Heart right ventricle (tissue), 16 donors: ENCODE measurements at regions not wholly inside any gene's neighbourhood (a gene's known extent, or its start where the extent isn't known, plus 50 kb on each side); places are given as distances from the start of the nearest gene placed in this dataset.

Experiments used
- ATAC-seq, 8 donors: fragments of 200-7000 bp; cut with Tn5 transposase; one replicate each; pipeline ENCODE4 v1.9.1; 2020; ENCODE audit warnings: mild to moderate bottlenecking in 8 of 8, moderate library complexity in 8 of 8, moderate number of reproducible peaks in 1 of 8
- DNase-seq, 2 donors: peaks; one replicate each; pipeline ENCODE4 v3.0.0-alpha.2; 2020
- H3K27ac ChIP-seq, 10 donors: fragments of 200-600 bp; sonication (generic) in 2 of 10; one replicate each; pipeline versions ENCODE4 v1.5.0 to v1.8.0; 2020 to 2022; ENCODE audit warnings: mild to moderate bottlenecking in 3 of 10
- H3K27me3 ChIP-seq, 7 donors: fragments of 200-600 bp; one replicate each; pipeline ENCODE4 v1.8.0; 2021 to 2022; ENCODE audit warnings: mild to moderate bottlenecking in 2 of 7
- H3K36me3 ChIP-seq, 9 donors: fragments of 200-600 bp; sonication (generic) in 1 of 9; one replicate each; pipeline versions ENCODE4 v1.5.0 to v1.8.0; 2020 to 2022; ENCODE audit warnings: mild to moderate bottlenecking in 2 of 9
- H3K4me1 ChIP-seq, 9 donors: fragments of 200-600 bp; sonication (generic) in 1 of 9; one replicate each; pipeline versions ENCODE4 v1.5.0 to v1.8.0; 2020 to 2022; ENCODE audit warnings: mild to moderate bottlenecking in 4 of 9
- H3K4me3 ChIP-seq, 10 donors: fragments of 200-600 bp; sonication (generic) in 2 of 10; one replicate each; pipeline versions ENCODE4 v1.5.0 to v1.8.0; 2020 to 2022; ENCODE audit warnings: mild to moderate bottlenecking in 7 of 10, moderate library complexity in 2 of 10
- H3K9me3 ChIP-seq, 11 donors: fragments of 200-600 bp in 10 of 11; sonication (generic) in 2 of 11; one replicate each; pipeline versions ENCODE4 v1.5.0 to v1.8.0; 2013 to 2022; ENCODE audit warnings: mild to moderate bottlenecking in 2 of 11, control low read depth in 1 of 11, moderate library complexity in 1 of 11
- whole genome bisulfite sequencing, 2 donors: extraction: QIAGEN DNeasy Blood & Tissue Kit; methylation state at CpG; one replicate each; pipeline ENCODE4 v1.1.7; 2013; ENCODE audit warnings: inconsistent platforms in 1 of 2; 5-methylcytosine and 5-hydroxymethylcytosine counted together
- intact Hi-C, 10 donors: fragments of 100-400 bp; cut with DNase I; formaldehyde crosslinking; loops; one replicate each; pipeline versions ENCODE4 v1.11.1 to v1.14.2; 2022
- TF ChIP-seq, protein P1 (sequence below), 9 donors: fragments of 200-600 bp; sonication (generic) in 2 of 9; IDR thresholded peaks; one replicate each; pipeline versions ENCODE4 v1.5.0 to v1.8.0; 2021 to 2022; ENCODE audit warnings: antibody characterized with exemption in 9 of 9, mild to moderate bottlenecking in 5 of 9, moderate library complexity in 1 of 9
- donor health status: Arrhythmogenic right ventricular cardiomyopathy.
- donor health status: ischemic (EF 13 %, LVEDD 7.1; RV severe dilation, severe dysfunction).
- donor health status: healthy with polysubstance abuse.
- donor health status: DM: no; HTN: yes; CAD: no.
- donor health status: DM: no; HTN: no; CAD: no.
- donor health status: ischemic (EF 25% LVEDD 6.9; RV normal size, moderate dysfunction).
- donor health status: ischemic (EF 25% LVEDD 5.7; RV mildly dilated, moderate dysfunction).
- donor health status: healthy.
- donor health status: DM: yes; HTN: yes; CAD: no.
- donor health status: Ischemic cardiomyopathy.
- donor health status: ischemic (EF 35%, LVEDD 5.7; RV mildly dilated, moderate dysfunction).
- donor health status: nonischemic (EF 11% LVEDD 7.7; RV severe dilation, severe dysfunction).
- donor health status: DM: yes; HTN: yes; CAD: no.
- donor health status: PGD.
- donor health status: ischemic (EF 29% LVEDD 5.4; RV normal size, mild dysfunction).
- donor health status: nonischemic (EF 23%, LVEDD 6.1; RV moderate dilation, normal function).

DNA sequence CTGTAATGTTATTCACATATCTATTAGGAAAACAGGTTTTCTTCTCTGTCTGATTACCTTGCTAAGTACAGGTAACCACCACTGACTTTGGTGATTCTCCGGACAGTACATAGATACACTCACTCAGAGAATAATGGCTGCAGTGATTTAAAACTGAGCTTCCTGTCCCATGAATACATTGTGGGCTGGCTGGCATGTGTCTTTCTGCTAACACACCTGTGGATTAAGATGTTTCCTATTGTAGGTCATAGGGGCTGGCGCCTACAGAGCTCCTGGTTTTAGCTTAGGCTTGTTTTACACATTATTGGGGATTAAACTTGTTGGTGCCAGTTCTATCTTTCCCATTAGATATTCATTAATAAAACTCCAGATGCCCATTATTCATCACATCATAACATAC lies 102.7 kb upstream of the MEIS2 start:
- DNase-seq (no peak), ATAC-seq (no peak)
- Histone ChIP-seq H3K9me3 (no peaks in the 10 kb centered on the region), H3K4me3 (no peak overlapping the region), H3K36me3 (no peaks in the 10 kb centered on the region), H3K27me3 (no peaks in the 10 kb centered on the region), H3K4me1 (no peaks in the 10 kb centered on the region), H3K27ac (no peak overlapping the region)
- intact Hi-C loops, result no loop called here
- WGBS, 2 donors, result 91 to 97% methylated on average over 2 of the region's 2 CpGs
- TF ChIP-seq, protein P1, sequence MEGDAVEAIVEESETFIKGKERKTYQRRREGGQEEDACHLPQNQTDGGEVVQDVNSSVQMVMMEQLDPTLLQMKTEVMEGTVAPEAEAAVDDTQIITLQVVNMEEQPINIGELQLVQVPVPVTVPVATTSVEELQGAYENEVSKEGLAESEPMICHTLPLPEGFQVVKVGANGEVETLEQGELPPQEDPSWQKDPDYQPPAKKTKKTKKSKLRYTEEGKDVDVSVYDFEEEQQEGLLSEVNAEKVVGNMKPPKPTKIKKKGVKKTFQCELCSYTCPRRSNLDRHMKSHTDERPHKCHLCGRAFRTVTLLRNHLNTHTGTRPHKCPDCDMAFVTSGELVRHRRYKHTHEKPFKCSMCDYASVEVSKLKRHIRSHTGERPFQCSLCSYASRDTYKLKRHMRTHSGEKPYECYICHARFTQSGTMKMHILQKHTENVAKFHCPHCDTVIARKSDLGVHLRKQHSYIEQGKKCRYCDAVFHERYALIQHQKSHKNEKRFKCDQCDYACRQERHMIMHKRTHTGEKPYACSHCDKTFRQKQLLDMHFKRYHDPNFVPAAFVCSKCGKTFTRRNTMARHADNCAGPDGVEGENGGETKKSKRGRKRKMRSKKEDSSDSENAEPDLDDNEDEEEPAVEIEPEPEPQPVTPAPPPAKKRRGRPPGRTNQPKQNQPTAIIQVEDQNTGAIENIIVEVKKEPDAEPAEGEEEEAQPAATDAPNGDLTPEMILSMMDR (IDR thresholded peaks at IDR 0.05), result no peak

DNA sequence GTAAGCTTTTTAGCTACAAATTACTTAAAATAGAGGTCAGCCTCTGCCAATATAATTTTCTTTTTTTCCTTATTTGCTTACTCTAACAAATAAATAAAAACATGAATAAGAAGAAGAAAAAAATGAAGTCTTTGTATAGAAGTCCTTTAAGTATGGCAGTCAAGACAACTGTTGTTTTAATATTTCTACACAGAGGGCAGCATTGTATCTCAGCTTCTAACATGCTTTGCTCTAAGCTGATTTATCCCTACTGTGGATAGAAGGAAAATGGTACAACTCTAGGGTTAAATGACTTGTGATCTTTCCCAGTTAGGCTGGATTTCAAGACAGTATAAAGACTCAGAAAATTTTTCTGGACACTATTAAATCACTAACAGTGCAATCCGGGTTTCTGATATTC lies 104.3 kb upstream of the MEIS2 start:
- Histone ChIP-seq H3K27ac (no peak overlapping the region), H3K4me1 (no peaks in the 10 kb centered on the region), H3K9me3 (no peaks in the 10 kb centered on the region), H3K27me3 (no peaks in the 10 kb centered on the region), H3K4me3 (no peak overlapping the region), H3K36me3 (no peaks in the 10 kb centered on the region)
- no peak for DNase-seq
- TF ChIP-seq, protein P1 (IDR thresholded peaks at IDR 0.05), result peak in 1 of 9 donors; percentile 19
- intact Hi-C loops, result no loop called here
- no peak for ATAC-seq
- 88 to 89% methylated on average over 1 of the region's 1 CpG for WGBS, 2 donors

DNA sequence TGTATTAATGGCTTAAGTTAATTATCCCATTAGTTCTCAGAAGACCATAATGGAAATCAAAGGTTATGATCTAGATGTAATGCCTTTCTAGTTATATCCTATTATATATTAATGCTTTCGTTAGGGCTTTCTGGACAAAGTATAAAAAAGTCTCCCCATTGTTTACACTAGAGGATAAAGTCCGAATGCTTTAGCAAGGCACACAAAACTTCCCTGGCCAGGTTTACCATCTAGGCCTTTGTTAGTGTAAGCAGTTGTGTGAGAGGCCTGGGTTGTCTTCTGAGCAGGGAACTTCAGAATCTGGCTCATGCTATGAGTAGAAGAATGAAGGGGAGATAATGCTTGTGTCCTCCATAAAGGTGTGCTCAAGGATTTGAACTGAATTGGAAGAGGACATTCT lies 106.3 kb upstream of the MEIS2 start:
- DNase-seq (no peak), ATAC-seq (no peak)
- TF ChIP-seq, protein P1 (IDR thresholded peaks at IDR 0.05), result no peak
- Histone ChIP-seq H3K4me3 (no peak overlapping the region), H3K27me3 (no peaks in the 10 kb centered on the region), H3K9me3 (no peaks in the 10 kb centered on the region), H3K4me1 (no peaks in the 10 kb centered on the region), H3K36me3 (no peaks in the 10 kb centered on the region), H3K27ac (no peak overlapping the region)
- WGBS, 2 donors, result 86 to 92% methylated on average over 2 of the region's 2 CpGs
- intact Hi-C loops, result no loop called here

DNA sequence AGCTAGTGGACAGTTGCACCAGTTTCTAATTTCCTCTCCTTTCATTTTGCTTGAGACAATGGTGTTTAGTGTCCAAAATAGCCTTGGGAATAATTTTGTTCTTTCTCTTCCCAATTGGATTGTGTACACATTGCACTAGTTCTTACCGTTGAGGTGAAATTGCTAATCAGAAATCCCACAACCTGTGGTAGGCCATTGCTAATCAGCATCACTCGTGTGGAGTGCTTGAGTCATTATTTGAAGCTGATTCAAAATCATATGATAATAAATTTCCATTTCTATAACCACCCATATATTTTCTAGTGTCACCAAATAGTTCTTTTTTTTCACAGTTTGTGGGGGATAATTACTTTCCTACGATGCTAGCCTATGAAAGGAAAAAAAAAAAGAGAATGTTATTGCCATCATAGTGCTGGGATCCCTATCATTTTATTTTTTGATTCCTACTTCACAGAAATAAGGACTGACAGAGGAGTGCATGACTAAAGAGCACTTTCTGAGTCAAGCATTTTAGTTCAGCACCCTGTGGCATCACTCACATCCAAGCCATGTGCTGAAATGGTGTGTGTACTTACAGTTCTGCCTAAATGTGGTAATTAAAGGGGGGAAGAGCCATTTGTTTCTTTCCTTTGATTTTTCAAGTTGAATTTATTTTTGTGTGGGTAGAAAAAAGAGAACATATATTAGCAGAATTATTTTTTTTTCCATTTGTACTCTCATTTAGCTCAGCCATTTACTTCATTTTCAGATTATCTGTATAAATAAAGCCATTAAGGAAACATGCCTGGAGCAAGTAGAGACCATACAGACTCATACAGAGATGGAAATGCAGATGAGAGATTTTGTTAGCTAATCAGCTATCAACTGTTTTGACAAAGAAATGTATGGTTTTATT lies 108.0 kb upstream of the MEIS2 start:
- Histone ChIP-seq H3K4me3 (no peak overlapping the region), H3K36me3 (no peaks in the 10 kb centered on the region), H3K4me1 (no peaks in the 10 kb centered on the region), H3K27me3 (peaks cover 0 to 3% (median 0%) of the 10 kb centered on the region in 7 donors), H3K27ac (no peak overlapping the region), H3K9me3 (peaks cover 0 to under 1% (median 0%) of the 10 kb centered on the region in 11 donors)
- no peak for ATAC-seq
- TF ChIP-seq, protein P1 (IDR thresholded peaks at IDR 0.05), result no peak
- 73 to 81% methylated on average over 3 of the region's 3 CpGs for WGBS, 2 donors
- DNase-seq, result no peak
- intact Hi-C loops, result no loop called here
